HL-60 (cell line): ENCODE measurements at regions not wholly inside any gene's neighbourhood (a gene's known extent, or its start where the extent isn't known, plus 50 kb on each side); places are given as distances from the start of the nearest gene placed in this dataset.

ENCODE experiments used
- DNase-seq, 2 experiments: peaks; one replicate each; pipeline ENCODE4 v3.0.0-alpha.2; 2010 to 2020; ENCODE audit warnings: low read depth in 1 of 2, low spot score in 1 of 2
- H3K27ac ChIP-seq: fragments of 250-450 bp; sonication (Bioruptor Pico); replicated peaks from 2 replicates; pipeline ENCODE4 v1.5.1; 2020; ENCODE audit warnings: mild to moderate bottlenecking, moderate library complexity
- H3K27me3 ChIP-seq: fragments of 250-450 bp; sonication (Bioruptor Pico); 2 replicates; pipeline ENCODE4 v1.5.1; 2021; ENCODE audit warnings: mild to moderate bottlenecking, moderate library complexity; ENCODE audit not compliant: insufficient read depth, poor library complexity, severe bottlenecking
- H3K4me3 ChIP-seq: replicated peaks from 2 replicates; pipeline ENCODE4 v1.5.1; 2011; ENCODE audit warnings: mild to moderate bottlenecking, control low read depth, low read length; ENCODE audit not compliant: insufficient read depth
- GABPA ChIP-seq: IDR thresholded peaks from 2 replicates; pipeline ENCODE4 v1.6.1; 2012; ENCODE audit warnings: low read depth
- POLR2AphosphoS5 ChIP-seq: IDR thresholded peaks from 2 replicates; pipeline ENCODE4 v1.6.1; 2012; ENCODE audit warnings: low read depth
- SPI1 ChIP-seq: IDR thresholded peaks from 2 replicates; pipeline ENCODE4 v1.6.1; 2012; ENCODE audit warnings: low read depth, mild to moderate bottlenecking, borderline replicate concordance
- TF ChIP-seq, protein P1 (sequence below): IDR thresholded peaks from one replicate; pipeline ENCODE4 v1.5.1; 2011; ENCODE audit warnings: low read length, control low read depth, inconsistent platforms; ENCODE audit not compliant: insufficient read depth
- TF ChIP-seq, protein P2 (sequence below): IDR thresholded peaks from 2 replicates; pipeline ENCODE4 v1.6.1; 2012; ENCODE audit warnings: low read depth; ENCODE audit not compliant: insufficient replicate concordance

DNA sequence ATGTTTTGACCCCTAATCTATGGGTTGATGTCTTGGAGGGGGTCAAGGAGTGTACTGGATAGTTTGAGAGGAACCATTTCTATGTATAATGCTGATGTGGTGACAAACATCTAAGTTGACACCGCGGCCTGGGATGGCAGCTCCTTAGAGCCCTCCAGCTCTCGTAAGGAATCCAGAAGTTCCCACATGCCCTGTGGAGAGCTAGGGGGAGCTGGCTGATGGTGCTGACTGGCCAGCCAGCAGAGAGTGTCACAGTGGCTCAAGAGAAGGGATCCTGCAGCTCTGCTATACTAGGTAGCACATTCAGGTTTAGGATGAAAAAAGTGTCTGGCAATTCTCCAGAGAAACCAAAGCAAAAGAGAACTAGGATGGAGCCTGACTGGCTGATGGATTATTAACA is 842.2 kb upstream of the VRK2 start:
- TF ChIP-seq GABPA (no peak), SPI1 (no peak), POLR2AphosphoS5 (no peak)
- TF ChIP-seq, protein P1, sequence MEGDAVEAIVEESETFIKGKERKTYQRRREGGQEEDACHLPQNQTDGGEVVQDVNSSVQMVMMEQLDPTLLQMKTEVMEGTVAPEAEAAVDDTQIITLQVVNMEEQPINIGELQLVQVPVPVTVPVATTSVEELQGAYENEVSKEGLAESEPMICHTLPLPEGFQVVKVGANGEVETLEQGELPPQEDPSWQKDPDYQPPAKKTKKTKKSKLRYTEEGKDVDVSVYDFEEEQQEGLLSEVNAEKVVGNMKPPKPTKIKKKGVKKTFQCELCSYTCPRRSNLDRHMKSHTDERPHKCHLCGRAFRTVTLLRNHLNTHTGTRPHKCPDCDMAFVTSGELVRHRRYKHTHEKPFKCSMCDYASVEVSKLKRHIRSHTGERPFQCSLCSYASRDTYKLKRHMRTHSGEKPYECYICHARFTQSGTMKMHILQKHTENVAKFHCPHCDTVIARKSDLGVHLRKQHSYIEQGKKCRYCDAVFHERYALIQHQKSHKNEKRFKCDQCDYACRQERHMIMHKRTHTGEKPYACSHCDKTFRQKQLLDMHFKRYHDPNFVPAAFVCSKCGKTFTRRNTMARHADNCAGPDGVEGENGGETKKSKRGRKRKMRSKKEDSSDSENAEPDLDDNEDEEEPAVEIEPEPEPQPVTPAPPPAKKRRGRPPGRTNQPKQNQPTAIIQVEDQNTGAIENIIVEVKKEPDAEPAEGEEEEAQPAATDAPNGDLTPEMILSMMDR, result no peak
- TF ChIP-seq, protein P2, sequence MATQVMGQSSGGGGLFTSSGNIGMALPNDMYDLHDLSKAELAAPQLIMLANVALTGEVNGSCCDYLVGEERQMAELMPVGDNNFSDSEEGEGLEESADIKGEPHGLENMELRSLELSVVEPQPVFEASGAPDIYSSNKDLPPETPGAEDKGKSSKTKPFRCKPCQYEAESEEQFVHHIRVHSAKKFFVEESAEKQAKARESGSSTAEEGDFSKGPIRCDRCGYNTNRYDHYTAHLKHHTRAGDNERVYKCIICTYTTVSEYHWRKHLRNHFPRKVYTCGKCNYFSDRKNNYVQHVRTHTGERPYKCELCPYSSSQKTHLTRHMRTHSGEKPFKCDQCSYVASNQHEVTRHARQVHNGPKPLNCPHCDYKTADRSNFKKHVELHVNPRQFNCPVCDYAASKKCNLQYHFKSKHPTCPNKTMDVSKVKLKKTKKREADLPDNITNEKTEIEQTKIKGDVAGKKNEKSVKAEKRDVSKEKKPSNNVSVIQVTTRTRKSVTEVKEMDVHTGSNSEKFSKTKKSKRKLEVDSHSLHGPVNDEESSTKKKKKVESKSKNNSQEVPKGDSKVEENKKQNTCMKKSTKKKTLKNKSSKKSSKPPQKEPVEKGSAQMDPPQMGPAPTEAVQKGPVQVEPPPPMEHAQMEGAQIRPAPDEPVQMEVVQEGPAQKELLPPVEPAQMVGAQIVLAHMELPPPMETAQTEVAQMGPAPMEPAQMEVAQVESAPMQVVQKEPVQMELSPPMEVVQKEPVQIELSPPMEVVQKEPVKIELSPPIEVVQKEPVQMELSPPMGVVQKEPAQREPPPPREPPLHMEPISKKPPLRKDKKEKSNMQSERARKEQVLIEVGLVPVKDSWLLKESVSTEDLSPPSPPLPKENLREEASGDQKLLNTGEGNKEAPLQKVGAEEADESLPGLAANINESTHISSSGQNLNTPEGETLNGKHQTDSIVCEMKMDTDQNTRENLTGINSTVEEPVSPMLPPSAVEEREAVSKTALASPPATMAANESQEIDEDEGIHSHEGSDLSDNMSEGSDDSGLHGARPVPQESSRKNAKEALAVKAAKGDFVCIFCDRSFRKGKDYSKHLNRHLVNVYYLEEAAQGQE, result no peak
- DNase-seq, result no peak
- no peak overlapping the region for H3K4me3 ChIP-seq
- H3K27me3 ChIP-seq, result no peaks in the 10 kb centered on the region
- no peak overlapping the region for H3K27ac ChIP-seq

DNA sequence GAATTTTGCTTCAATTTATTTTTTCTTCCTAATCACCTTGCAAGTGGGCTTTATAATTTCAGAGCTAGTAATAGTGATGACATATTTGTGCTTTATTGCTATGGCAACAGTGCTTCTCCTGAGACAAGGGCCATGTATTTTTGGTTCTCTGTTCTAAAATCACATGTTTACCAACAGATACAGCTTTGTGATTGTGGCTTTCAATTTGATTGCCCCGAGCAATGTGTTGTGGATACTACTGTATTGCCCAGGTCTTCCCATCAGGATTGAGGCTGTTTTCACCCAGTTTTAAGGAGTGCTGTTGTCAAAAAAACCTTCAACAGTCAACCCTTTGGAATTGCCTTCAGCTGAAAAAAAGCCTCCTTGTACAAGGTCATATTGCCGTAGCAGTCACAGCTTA is 841.4 kb upstream of the VRK2 start:
- no peak for DNase-seq
- no peaks in the 10 kb centered on the region for H3K27me3 ChIP-seq
- TF ChIP-seq SPI1, result no peak
- TF ChIP-seq, protein P2, result no peak
- no peak for TF ChIP-seq POLR2AphosphoS5
- no peak for TF ChIP-seq GABPA
- TF ChIP-seq, protein P1, result no peak
- H3K4me3 ChIP-seq, result no peak overlapping the region
- H3K27ac ChIP-seq, result no peak overlapping the region

DNA sequence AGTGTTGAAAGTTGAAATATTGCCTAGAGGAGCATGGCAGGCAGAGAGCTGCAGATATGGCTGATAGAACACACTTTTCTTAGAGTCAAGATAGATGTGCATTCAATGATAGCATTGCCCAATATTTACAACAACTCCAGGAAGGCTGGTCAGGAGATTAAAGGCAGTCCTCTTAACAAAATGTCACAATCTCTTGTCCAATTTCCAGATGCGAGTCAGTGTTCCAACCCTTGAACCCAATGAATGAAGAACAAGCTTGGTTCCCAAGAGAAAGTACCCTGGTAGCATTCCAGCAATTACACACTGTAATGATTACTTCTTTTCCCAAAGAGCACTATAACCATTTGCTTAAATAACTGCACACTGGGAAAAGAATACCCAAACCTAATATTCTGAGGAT is 839.4 kb upstream of the VRK2 start:
- no peak overlapping the region for H3K4me3 ChIP-seq
- TF ChIP-seq, protein P1, result no peak
- TF ChIP-seq, protein P2, result no peak
- TF ChIP-seq POLR2AphosphoS5 (no peak), SPI1 (no peak)

More for the DNA sequence above, 839.4 kb upstream of the VRK2 start:
- H3K27ac ChIP-seq, result no peak overlapping the region
- no peaks in the 10 kb centered on the region for H3K27me3 ChIP-seq
- no peak for DNase-seq
